ENCODE measurements at regions not wholly inside any gene's neighbourhood (a gene's known extent, or its start where the extent isn't known, plus 50 kb on each side); places are given as distances from the start of the nearest gene placed in this dataset.

DNA sequence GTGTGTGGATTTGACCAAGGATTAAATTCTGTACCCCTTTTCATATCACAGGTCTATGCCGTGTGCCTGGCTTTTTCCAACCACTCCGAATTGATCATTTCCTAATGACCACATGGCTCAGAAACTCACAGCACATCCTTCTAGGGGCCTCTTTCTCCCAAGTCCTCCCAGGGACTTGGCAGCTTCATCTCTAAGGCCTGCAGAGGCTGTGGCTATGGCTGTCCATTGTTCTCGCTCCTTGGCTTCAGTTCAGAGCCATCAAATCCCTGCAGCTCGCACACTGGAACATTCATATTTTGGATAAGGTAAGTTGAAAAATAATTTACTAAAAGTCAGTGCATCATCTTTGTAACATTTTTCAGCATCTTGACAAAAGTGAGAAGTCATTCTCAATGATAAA is 497.2 kb upstream of the CDH4 start:
- no peak overlapping the region for H2AK5ac ChIP-seq (ENCODE audit: low read depth, low read length)
- no peaks in the 10 kb centered on the region for H3K9me1 ChIP-seq (ENCODE audit: insufficient read depth, low read length)
- dilution Hi-C loops (cut with HindIII; ENCODE audit: low sequenced_read_pairs, unreplicated experiment) (no loop called here), intact Hi-C loops (cut with micrococcal nuclease) (no loop called here), in situ Hi-C loops (cut with MboI; ENCODE audit: low sequenced_read_pairs) (no loop called here)
- TF ChIP-seq, protein P1, sequence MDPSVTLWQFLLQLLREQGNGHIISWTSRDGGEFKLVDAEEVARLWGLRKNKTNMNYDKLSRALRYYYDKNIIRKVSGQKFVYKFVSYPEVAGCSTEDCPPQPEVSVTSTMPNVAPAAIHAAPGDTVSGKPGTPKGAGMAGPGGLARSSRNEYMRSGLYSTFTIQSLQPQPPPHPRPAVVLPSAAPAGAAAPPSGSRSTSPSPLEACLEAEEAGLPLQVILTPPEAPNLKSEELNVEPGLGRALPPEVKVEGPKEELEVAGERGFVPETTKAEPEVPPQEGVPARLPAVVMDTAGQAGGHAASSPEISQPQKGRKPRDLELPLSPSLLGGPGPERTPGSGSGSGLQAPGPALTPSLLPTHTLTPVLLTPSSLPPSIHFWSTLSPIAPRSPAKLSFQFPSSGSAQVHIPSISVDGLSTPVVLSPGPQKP (IDR thresholded peaks at IDR 0.05; ENCODE audit: borderline replicate concordance, low read depth, low read length) = no peak
- TF ChIP-seq, protein P2, sequence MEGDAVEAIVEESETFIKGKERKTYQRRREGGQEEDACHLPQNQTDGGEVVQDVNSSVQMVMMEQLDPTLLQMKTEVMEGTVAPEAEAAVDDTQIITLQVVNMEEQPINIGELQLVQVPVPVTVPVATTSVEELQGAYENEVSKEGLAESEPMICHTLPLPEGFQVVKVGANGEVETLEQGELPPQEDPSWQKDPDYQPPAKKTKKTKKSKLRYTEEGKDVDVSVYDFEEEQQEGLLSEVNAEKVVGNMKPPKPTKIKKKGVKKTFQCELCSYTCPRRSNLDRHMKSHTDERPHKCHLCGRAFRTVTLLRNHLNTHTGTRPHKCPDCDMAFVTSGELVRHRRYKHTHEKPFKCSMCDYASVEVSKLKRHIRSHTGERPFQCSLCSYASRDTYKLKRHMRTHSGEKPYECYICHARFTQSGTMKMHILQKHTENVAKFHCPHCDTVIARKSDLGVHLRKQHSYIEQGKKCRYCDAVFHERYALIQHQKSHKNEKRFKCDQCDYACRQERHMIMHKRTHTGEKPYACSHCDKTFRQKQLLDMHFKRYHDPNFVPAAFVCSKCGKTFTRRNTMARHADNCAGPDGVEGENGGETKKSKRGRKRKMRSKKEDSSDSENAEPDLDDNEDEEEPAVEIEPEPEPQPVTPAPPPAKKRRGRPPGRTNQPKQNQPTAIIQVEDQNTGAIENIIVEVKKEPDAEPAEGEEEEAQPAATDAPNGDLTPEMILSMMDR (conservative IDR thresholded peaks at IDR 0.05; ENCODE audit: low read depth, low read length) = no peak
- TF ChIP-seq MAFK (IDR thresholded peaks at IDR 0.05; ENCODE audit: low read depth, low read length) = no peak
- TF ChIP-seq FOS (IDR thresholded peaks at IDR 0.05; ENCODE audit: low read depth, low read length) = no peak
- no peaks in the 10 kb centered on the region for H3K27me3 ChIP-seq (ENCODE audit: control insufficient read depth, insufficient read depth, low read length)
- no peak overlapping the region for H3K27ac ChIP-seq (ENCODE audit: insufficient read depth, low read length)
- no peak overlapping the region for H3K4ac ChIP-seq (ENCODE audit: low read depth, low read length)
- no peak overlapping the region for H2BK15ac ChIP-seq (ENCODE audit: low read depth, low read length)
- no peaks in the 10 kb centered on the region for H3K79me1 ChIP-seq (ENCODE audit: low read depth in 1 of 2, low read length in 2 of 2)
- no peak overlapping the region for H2BK120ac ChIP-seq (ENCODE audit: low read depth, low read length)
- CTCF ChIA-PET = no interaction called here
- no peak overlapping the region for H4K5ac ChIP-seq (ENCODE audit: low read depth, low read length)
- no peak overlapping the region for H3K23ac ChIP-seq (ENCODE audit: low read depth, low read length)
- no peaks in the 10 kb centered on the region for H4K20me1 ChIP-seq (ENCODE audit: insufficient read depth, low read length)
- H3K14ac ChIP-seq (replicated peaks; ENCODE audit: low read depth, low read length) = no peak overlapping the region
- WGBS, 2 experiments (ENCODE audit: extremely low coverage in 2 of 2, insufficient read length in 1 of 2) = no CpG with 5 or more reads among the region's 4 CpGs
- no peak overlapping the region for H2BK5ac ChIP-seq (ENCODE audit: low read depth, low read length, poor library complexity, severe bottlenecking)
- peaks cover 21% of the 10 kb centered on the region; the same call in 1 of the 2 replicates for H3K9me3 ChIP-seq (ENCODE audit: control insufficient read depth, insufficient read depth, low read length)
- H4K91ac ChIP-seq (ENCODE audit: insufficient read depth, low read depth, low read length) = no peak overlapping the region
- H4K8ac ChIP-seq (ENCODE audit: low read depth in 2 of 2, low read length in 2 of 2) = no peak overlapping the region
- H2AFZ ChIP-seq (replicated peaks; ENCODE audit: low read length, poor library complexity) = no peak overlapping the region
- ATAC-seq (ENCODE audit: low read depth) = no peak
- no peak overlapping the region for H3K4me2 ChIP-seq (ENCODE audit: low read depth, low read length)
- no peak overlapping the region for H3K4me3 ChIP-seq (ENCODE audit: insufficient read depth, low read depth, low read length)
- POLR2A ChIA-PET (ENCODE audit: unreplicated experiment) = no interaction called here
- H3K4me1 ChIP-seq (ENCODE audit: control insufficient read depth, insufficient read depth, low read length) = no peaks in the 10 kb centered on the region
- no peak overlapping the region for H3K56ac ChIP-seq (ENCODE audit: extremely low read depth, insufficient read depth, low read length)
- no peak overlapping the region for H3K9ac ChIP-seq (ENCODE audit: low read depth, low read length)
- H2BK20ac ChIP-seq (ENCODE audit: low read depth, low read length) = no peak overlapping the region
- no peaks in the 10 kb centered on the region for H3K36me3 ChIP-seq (ENCODE audit: control insufficient read depth, insufficient read depth, low read length)
- DNase-seq = no peak
- BruUV-seq (replicated peaks) = no TSS peak
- no peak overlapping the region for H3K18ac ChIP-seq (ENCODE audit: low read depth, low read length)
- H2AK9ac ChIP-seq (replicated peaks; ENCODE audit: low read depth, low read length, poor library complexity) = no peak overlapping the region
